ENCODE measurements at regions not wholly inside any gene's neighbourhood (a gene's known extent, or its start where the extent isn't known, plus 50 kb on each side); places are given as distances from the start of the nearest gene placed in this dataset.

GRCh38 chr1:214101828-214102227, 114.1 kb downstream of the PROX1 start:
- Histone ChIP-seq H3K9me3 (replicated peaks; ENCODE audit: control insufficient read depth, insufficient read depth, low read length) (no peaks in the 10 kb centered on the region), H3K4me1 (ENCODE audit: control insufficient read depth, insufficient read depth, low read length) (no peaks in the 10 kb centered on the region), H3K4me3 (no peak overlapping the region), H3K36me3 (ENCODE audit: control insufficient read depth in 2 of 2, insufficient read depth in 2 of 2, low read length in 1 of 2) (no peaks in the 10 kb centered on the region), H3K79me2 (ENCODE audit: control insufficient read depth, insufficient read depth, low read length) (no peaks in the 10 kb centered on the region), H3K9ac (ENCODE audit: control insufficient read depth, insufficient read depth, low read length) (no peak overlapping the region), H2AFZ (ENCODE audit: control insufficient read depth, low read depth, low read length) (no peak overlapping the region), H3K27ac (ENCODE audit: control insufficient read depth, insufficient read depth) (no peak overlapping the region), H3K4me2 (ENCODE audit: control insufficient read depth, insufficient read depth) (no peak overlapping the region), H3K27me3 (replicated peaks in 1 of 2; ENCODE audit: control insufficient read depth in 2 of 2, insufficient read depth in 2 of 2, low read length in 1 of 2) (no peaks in the 10 kb centered on the region), H4K20me1 (ENCODE audit: control insufficient read depth, insufficient read depth) (no peaks in the 10 kb centered on the region)
- BruUV-seq (replicated peaks) = no TSS peak
- no peak for FAIRE-seq
- WGBS (ENCODE audit: insufficient coverage, insufficient replicate concordance, low lambda C conversion rate, missing lambda C conversion rate) = 27% methylated on average over 3 of the region's 3 CpGs
- no peak for ATAC-seq
- TF ChIP-seq MTA3 (IDR thresholded peaks at IDR 0.05; ENCODE audit: borderline replicate concordance, low read length) = no peak
- TF ChIP-seq ELK1 (IDR thresholded peaks at IDR 0.05; ENCODE audit: low read depth, low read length) = no peak
- TF ChIP-seq SP1 (IDR thresholded peaks at IDR 0.05; ENCODE audit: low read depth, low read length) = no peak
- no peak for TF ChIP-seq RELA (IDR thresholded peaks at IDR 0.05; ENCODE audit: borderline replicate concordance, partially characterized antibody)
- TF ChIP-seq RUNX3 (IDR thresholded peaks at IDR 0.05; ENCODE audit: low read length) = no peak
- TF ChIP-seq HDGF (IDR thresholded peaks at IDR 0.05) = no peak
- no peak for TF ChIP-seq JUND (IDR thresholded peaks at IDR 0.05; ENCODE audit: low read depth, low read length)
- TF ChIP-seq SUZ12 (IDR thresholded peaks at IDR 0.05; ENCODE audit: unreplicated experiment) = no peak
- no peak for TF ChIP-seq SRF (IDR thresholded peaks at IDR 0.05; ENCODE audit: low read depth in 2 of 2, low read length in 2 of 2)
- no peak for TF ChIP-seq CUX1 (IDR thresholded peaks at IDR 0.05; ENCODE audit: insufficient replicate concordance, low read depth, low read length)
- no peak for TF ChIP-seq CREM (IDR thresholded peaks at IDR 0.05; ENCODE audit: low read depth)
- TF ChIP-seq WRNIP1 (IDR thresholded peaks at IDR 0.05; ENCODE audit: borderline replicate concordance, low read depth, low read length) = no peak
- ChIA-PET POLR2A (no interaction called here), SMC1A (ENCODE audit: uncharacterized antibody, unreplicated experiment) (interaction anchor here (1.0 kb wide), 1 partner anchor 227 kb away, joined by 5 read pairs; no protein-coding TSS in a partner anchor), RAD21 (ENCODE audit: unreplicated experiment) (no interaction called here), CTCF (no interaction called here)
- in situ Hi-C loops (cut with MboI) = no loop called here
- intact Hi-C loops (cut with micrococcal nuclease; ENCODE audit: unreplicated experiment) = no loop called here
- DNase-seq (ENCODE audit: low read depth, low spot score) = no peak

Measured in GM12878 (cell line).